IMR-90 (cell line): ENCODE measurements at regions not wholly inside any gene's neighbourhood (a gene's known extent, or its start where the extent isn't known, plus 50 kb on each side); places are given as distances from the start of the nearest gene placed in this dataset.

Source experiments
- ATAC-seq: fragments of 200-7000 bp; cut with Tn5 transposase; 2 replicates; pipeline ENCODE4 v1.9.1; 2020; ENCODE audit warnings: low read depth, mild to moderate bottlenecking, moderate library complexity
- BruUV-seq: library from RNA; stranded (reverse); fragments of 400-500 nt; replicated peaks from 2 replicates; lab custom pipeline; 2021; lab: Mats Ljungman, UMichigan
- CTCF ChIA-PET: fragments of 300-600 bp; formaldehyde crosslinking; extraction: SDS; loops from one replicate; lab custom pipeline; 2021; ENCODE audit warnings: antibody characterized with exemption; lab: Yijun Ruan, JAX
- POLR2A ChIA-PET: fragments of 300-600 bp; sonication (Branson Sonifier 250); formaldehyde crosslinking; loops from one replicate; lab custom pipeline; 2022; ENCODE audit warnings: antibody characterized with exemption; ENCODE audit not compliant: unreplicated experiment; lab: Charles Lee
- DNase-seq: peaks from one replicate; pipeline ENCODE4 v3.0.0; 2013
- H2AFZ ChIP-seq: replicated peaks from 2 replicates; pipeline ENCODE3; 2013; ENCODE audit warnings: low read length, mild to moderate bottlenecking; ENCODE audit not compliant: poor library complexity
- H2AK5ac ChIP-seq: 2 replicates; pipeline ENCODE4 v1.6.1; 2013; ENCODE audit warnings: low read depth, low read length, inconsistent platforms
- H2AK9ac ChIP-seq: replicated peaks from 2 replicates; pipeline ENCODE3; 2013; ENCODE audit warnings: mild to moderate bottlenecking, low read depth, low read length, moderate library complexity; ENCODE audit not compliant: poor library complexity
- H2BK120ac ChIP-seq: 2 replicates; pipeline ENCODE4 v1.6.1; 2013; ENCODE audit warnings: low read depth, low read length, inconsistent platforms
- H2BK15ac ChIP-seq: 3 replicates; pipeline ENCODE4 v1.6.1; 2013; ENCODE audit warnings: low read depth, low read length, inconsistent platforms
- H2BK20ac ChIP-seq: 2 replicates; pipeline ENCODE4 v1.6.1; 2013; ENCODE audit warnings: low read depth, mild to moderate bottlenecking, inconsistent platforms, low read length, moderate library complexity
- H2BK5ac ChIP-seq: 2 replicates; pipeline ENCODE4 v1.6.1; 2013; ENCODE audit warnings: mild to moderate bottlenecking, low read depth, low read length, inconsistent platforms; ENCODE audit not compliant: poor library complexity, severe bottlenecking
- H3K14ac ChIP-seq: replicated peaks from 2 replicates; pipeline ENCODE4 v1.6.1; 2013; ENCODE audit warnings: low read depth, low read length, inconsistent platforms
- H3K18ac ChIP-seq: 2 replicates; pipeline ENCODE4 v1.6.1; 2013; ENCODE audit warnings: low read depth, low read length, control low read depth
- H3K23ac ChIP-seq: 2 replicates; pipeline ENCODE4 v1.6.1; 2013; ENCODE audit warnings: low read depth, low read length, inconsistent platforms
- H3K27ac ChIP-seq: 2 replicates; pipeline ENCODE4 v1.5.1; 2013; ENCODE audit warnings: mild to moderate bottlenecking, control low read depth, low read length; ENCODE audit not compliant: insufficient read depth
- H3K27me3 ChIP-seq: 2 replicates; pipeline ENCODE4 v1.6.1; 2013; ENCODE audit warnings: low read length; ENCODE audit not compliant: control insufficient read depth, insufficient read depth
- H3K36me3 ChIP-seq: 2 replicates; pipeline ENCODE4 v1.6.1; 2013; ENCODE audit warnings: low read length, mixed read lengths; ENCODE audit not compliant: control insufficient read depth, insufficient read depth
- H3K4ac ChIP-seq: 2 replicates; pipeline ENCODE4 v1.6.1; 2013; ENCODE audit warnings: low read depth, low read length, inconsistent platforms
- H3K4me1 ChIP-seq: 2 replicates; pipeline ENCODE4 v1.6.1; 2013; ENCODE audit warnings: low read length, mixed read lengths; ENCODE audit not compliant: control insufficient read depth, insufficient read depth
- H3K4me2 ChIP-seq: 2 replicates; pipeline ENCODE4 v1.6.1; 2013; ENCODE audit warnings: low read depth, mild to moderate bottlenecking, control low read depth, low read length, moderate library complexity
- H3K4me3 ChIP-seq: 2 replicates; pipeline ENCODE4 v1.5.1; 2013; ENCODE audit warnings: low read depth, mild to moderate bottlenecking, control low read depth, low read length, moderate library complexity; ENCODE audit not compliant: insufficient read depth
- H3K56ac ChIP-seq: 2 replicates; pipeline ENCODE4 v1.6.1; 2013; ENCODE audit warnings: low read length, inconsistent platforms; ENCODE audit not compliant: insufficient read depth; ENCODE audit errors: extremely low read depth
- H3K79me1 ChIP-seq, 2 experiments: 2 replicates each; pipeline ENCODE4 v1.6.1; 2013; ENCODE audit warnings: low read length in 2 of 2, inconsistent platforms in 1 of 2, low read depth in 1 of 2
- H3K9ac ChIP-seq: 2 replicates; pipeline ENCODE4 v1.6.1; 2013; ENCODE audit warnings: low read depth, low read length, control low read depth
- H3K9me1 ChIP-seq: 2 replicates; pipeline ENCODE4 v1.6.1; 2013; ENCODE audit warnings: low read length, inconsistent platforms; ENCODE audit not compliant: insufficient read depth
- H3K9me3 ChIP-seq: 2 replicates; pipeline ENCODE4 v1.6.1; 2013; ENCODE audit warnings: low read length; ENCODE audit not compliant: control insufficient read depth, insufficient read depth
- H4K20me1 ChIP-seq: 2 replicates; pipeline ENCODE4 v1.6.1; 2013; ENCODE audit warnings: low read length, inconsistent platforms; ENCODE audit not compliant: insufficient read depth
- H4K5ac ChIP-seq: 2 replicates; pipeline ENCODE4 v1.6.1; 2013; ENCODE audit warnings: mild to moderate bottlenecking, low read depth, low read length, control low read depth
- H4K8ac ChIP-seq, 2 experiments: 2 replicates each; pipeline ENCODE4 v1.6.1; 2013; ENCODE audit warnings: low read depth in 2 of 2, low read length in 2 of 2, control low read depth in 1 of 2, inconsistent platforms in 1 of 2
- H4K91ac ChIP-seq: 2 replicates; pipeline ENCODE4 v1.6.1; 2013; ENCODE audit warnings: low read depth, low read length, inconsistent platforms; ENCODE audit not compliant: insufficient read depth
- BHLHE40 ChIP-seq: fragments of 150-350 bp; IDR thresholded peaks from 2 replicates; pipeline ENCODE4 v1.6.1; 2016; ENCODE audit warnings: mild to moderate bottlenecking, low read depth, low read length
- CHD1 ChIP-seq: IDR thresholded peaks from 2 replicates; pipeline ENCODE4 v1.6.1; 2012; ENCODE audit warnings: low read depth, low read length, improper control_type of control experiment
- CTCF ChIP-seq: conservative IDR thresholded peaks from 2 replicates; pipeline ENCODE4 v1.5.1; 2012; ENCODE audit warnings: mild to moderate bottlenecking, low read depth, low read length, improper control_type of control experiment
- ELK1 ChIP-seq: fragments of 150-350 bp; IDR thresholded peaks from 2 replicates; pipeline ENCODE4 v1.6.1; 2016; ENCODE audit warnings: low read depth, mild to moderate bottlenecking, low read length, moderate library complexity, borderline replicate concordance
- FOS ChIP-seq: fragments of 150-350 bp; IDR thresholded peaks from 2 replicates; pipeline ENCODE4 v1.6.1; 2016; ENCODE audit warnings: low read depth, low read length
- MAFK ChIP-seq: IDR thresholded peaks from 2 replicates; pipeline ENCODE4 v1.6.1; 2012; ENCODE audit warnings: low read depth, low read length, improper control_type of control experiment
- MAZ ChIP-seq: IDR thresholded peaks from 2 replicates; pipeline ENCODE4 v1.6.1; 2012; ENCODE audit warnings: low read depth, mild to moderate bottlenecking, low read length, improper control_type of control experiment, moderate library complexity, borderline replicate concordance
- POLR2A ChIP-seq: IDR thresholded peaks from 2 replicates; pipeline ENCODE4 v1.6.1; 2012; ENCODE audit warnings: mild to moderate bottlenecking, low read depth, low read length
- RCOR1 ChIP-seq: IDR thresholded peaks from 2 replicates; pipeline ENCODE4 v1.6.1; 2012; ENCODE audit warnings: mild to moderate bottlenecking, low read length, improper control_type of control experiment; ENCODE audit not compliant: insufficient replicate concordance
- RFX5 ChIP-seq: IDR thresholded peaks from 2 replicates; pipeline ENCODE4 v1.8.0; 2012; ENCODE audit warnings: low read depth, mild to moderate bottlenecking, low read length, moderate library complexity
- SMC3 ChIP-seq: fragments of 150-350 bp; IDR thresholded peaks from 2 replicates; pipeline ENCODE4 v1.6.1; 2016; ENCODE audit warnings: low read depth, mild to moderate bottlenecking, antibody characterized with exemption, low read length, moderate library complexity
- USF2 ChIP-seq: fragments of 150-350 bp; IDR thresholded peaks from 2 replicates; pipeline ENCODE4 v1.6.1; 2017; ENCODE audit warnings: mild to moderate bottlenecking, antibody characterized with exemption, low read length, low read depth
- WGBS, 2 experiments: methylation state at CpG; one replicate each; pipeline versions ENCODE4 v1.1.5 to v1.1.7; 2013; ENCODE audit warnings: missing lambda C conversion rate in 2 of 2; ENCODE audit not compliant: insufficient read length in 1 of 2; ENCODE audit errors: extremely low coverage in 2 of 2; 5-methylcytosine and 5-hydroxymethylcytosine counted together
- dilution Hi-C: fragments of 300-500 bp; cut with HindIII; formaldehyde crosslinking; loops from one replicate; pipeline ENCODE4 v1.14.3; 2018; ENCODE audit warnings: low sequenced_read_pairs; ENCODE audit not compliant: unreplicated experiment
- in situ Hi-C: fragments of 300-500 bp; cut with MboI; formaldehyde crosslinking; loops from 3 replicates; pipeline ENCODE4 v1.14.3; 2019; ENCODE audit warnings: low sequenced_read_pairs, inconsistent platforms, mixed read lengths
- intact Hi-C: fragments of 100-400 bp; cut with micrococcal nuclease; formaldehyde crosslinking; loops from 2 replicates; pipeline ENCODE4 v1.10.0; 2022

- H2BK120ac ChIP-seq = no peak overlapping the region
- H3K23ac ChIP-seq = no peak overlapping the region
- no peak overlapping the region for H3K4me2 ChIP-seq
- H3K27ac ChIP-seq = no peak overlapping the region
- no peak overlapping the region for H4K5ac ChIP-seq
- no peak overlapping the region for H3K4ac ChIP-seq
- ATAC-seq (no peak), DNase-seq (no peak)
- H4K91ac ChIP-seq = 0 out of 2 replicates have a peak overlapping the region, but pooled peaks have one; percentile 11
- ChIA-PET CTCF (no interaction called here), POLR2A (no interaction called here)
- peaks cover 7% of the 10 kb centered on the region for H3K4me1 ChIP-seq
- peak overlapping the region; percentile 55; the same call in 1 of the 2 replicates for H3K18ac ChIP-seq
- in situ Hi-C loops = no loop called here
- WGBS, 2 experiments = no CpG with 5 or more reads among the region's 4 CpGs
- dilution Hi-C loops = no loop called here
- no peaks in the 10 kb centered on the region for H3K9me1 ChIP-seq
- peak overlapping the region; percentile 64; the same call in 1 of the 2 replicates for H2AK5ac ChIP-seq
- no peak overlapping the region for H2BK5ac ChIP-seq
- H3K14ac ChIP-seq = no peak overlapping the region
- BruUV-seq = no TSS peak
- no peak overlapping the region for H2AFZ ChIP-seq
- intact Hi-C loops = no loop called here
- H3K27me3 ChIP-seq = no peaks in the 10 kb centered on the region
- TF ChIP-seq RCOR1 (no peak), SMC3 (no peak), MAFK (no peak), ELK1 (no peak), POLR2A (no peak), CTCF (no peak), MAZ (no peak), CHD1 (no peak), USF2 (no peak), FOS (no peak), RFX5 (no peak), BHLHE40 (no peak)
- H3K56ac ChIP-seq = no peak overlapping the region
- 0 out of 4 replicates have a peak overlapping the region, but pooled peaks of 1 of the 2 experiments have one; percentile 50 for H4K8ac ChIP-seq
- H4K20me1 ChIP-seq = no peaks in the 10 kb centered on the region
- no peak overlapping the region for H2AK9ac ChIP-seq
- H2BK20ac ChIP-seq = peak overlapping the region; percentile 33
- no peaks in the 10 kb centered on the region for H3K36me3 ChIP-seq
- no peak overlapping the region for H3K9ac ChIP-seq
- 0 out of 3 replicates have a peak overlapping the region, but pooled peaks have one; percentile 25 for H2BK15ac ChIP-seq
- no peaks in the 10 kb centered on the region for H3K79me1 ChIP-seq
- H3K9me3 ChIP-seq = no peaks in the 10 kb centered on the region
- H3K4me3 ChIP-seq = no peak overlapping the region
Measured at GRCh38 chr16:59590845-59591244, 856.7 kb upstream of the GOT2 start.
